Keratinocyte (primary cell): ENCODE measurements at regions not wholly inside any gene's neighbourhood (a gene's known extent, or its start where the extent isn't known, plus 50 kb on each side); places are given as distances from the start of the nearest gene placed in this dataset.

Source experiments
- CTCF ChIP-seq, 3 experiments: IDR thresholded peaks in 1 of 3; conservative IDR thresholded peaks in 1 of 3; optimal IDR thresholded peaks in 1 of 3; 2 replicates in 2 of 3; 3 replicates in 1 of 3; pipeline versions ENCODE3 to v1.5.1; 2011; ENCODE audit warnings: low read length in 3 of 3, mild to moderate bottlenecking in 3 of 3, moderate library complexity in 2 of 3, control low read depth in 1 of 3, inconsistent platforms in 1 of 3; ENCODE audit not compliant: insufficient read depth in 2 of 3; ENCODE audit errors: extremely low read depth in 1 of 3
- EZH2 ChIP-seq: IDR thresholded peaks from one replicate; pipeline ENCODE4 v1.6.1; 2012; ENCODE audit warnings: inconsistent platforms, mild to moderate bottlenecking, low read length, moderate library complexity

- no peak for TF ChIP-seq CTCF (optimal IDR thresholded peaks at IDR 0.05 in 1 of 3, IDR thresholded peaks at IDR 0.05 in 1 of 3, conservative IDR thresholded peaks at IDR 0.05 in 1 of 3; ENCODE audit: extremely low read depth in 1 of 3, insufficient read depth in 2 of 3, low read length in 3 of 3)
- TF ChIP-seq EZH2, result no peak
These were observed 294.7 kb downstream of the KIF4B start for GRCh38 chr5:155308289-155308688.
